Activated naive CD4-positive, alpha-beta T cell treated with anti-CD3 and anti-CD28 coated beads, Interleukin-2, amount 50 U/mL, for 72 hours (primary cell): ENCODE measurements at regions not wholly inside any gene's neighbourhood (a gene's known extent, or its start where the extent isn't known, plus 50 kb on each side); places are given as distances from the start of the nearest gene placed in this dataset.

ENCODE experiments used
- ATAC-seq, 2 donors: fragments of 150-1000 bp; cut with Tn5 transposase; 2 replicates each; pipeline ENCODE4 v1.10.0; 2021; ENCODE audit warnings: mild to moderate bottlenecking in 2 of 2, moderate library complexity in 2 of 2
- DNase-seq, 2 donors: peaks; one replicate each; pipeline ENCODE4 v3.0.0; 2021 to 2022; ENCODE audit warnings: low spot score in 2 of 2
- H3K27ac Mint-ChIP-seq, 2 donors: one replicate each; pipeline ENCODE4 v1.8.0; 2022; ENCODE audit warnings: mild to moderate bottlenecking in 2 of 2, mixed read lengths in 2 of 2
- H3K36me3 Mint-ChIP-seq, 2 donors: one replicate each; pipeline ENCODE4 v1.8.0; 2022; ENCODE audit warnings: mixed read lengths in 2 of 2
- H3K9me3 Mint-ChIP-seq, 2 donors: one replicate each; pipeline ENCODE4 v1.8.0; 2022; ENCODE audit warnings: mixed read lengths in 2 of 2

DNA sequence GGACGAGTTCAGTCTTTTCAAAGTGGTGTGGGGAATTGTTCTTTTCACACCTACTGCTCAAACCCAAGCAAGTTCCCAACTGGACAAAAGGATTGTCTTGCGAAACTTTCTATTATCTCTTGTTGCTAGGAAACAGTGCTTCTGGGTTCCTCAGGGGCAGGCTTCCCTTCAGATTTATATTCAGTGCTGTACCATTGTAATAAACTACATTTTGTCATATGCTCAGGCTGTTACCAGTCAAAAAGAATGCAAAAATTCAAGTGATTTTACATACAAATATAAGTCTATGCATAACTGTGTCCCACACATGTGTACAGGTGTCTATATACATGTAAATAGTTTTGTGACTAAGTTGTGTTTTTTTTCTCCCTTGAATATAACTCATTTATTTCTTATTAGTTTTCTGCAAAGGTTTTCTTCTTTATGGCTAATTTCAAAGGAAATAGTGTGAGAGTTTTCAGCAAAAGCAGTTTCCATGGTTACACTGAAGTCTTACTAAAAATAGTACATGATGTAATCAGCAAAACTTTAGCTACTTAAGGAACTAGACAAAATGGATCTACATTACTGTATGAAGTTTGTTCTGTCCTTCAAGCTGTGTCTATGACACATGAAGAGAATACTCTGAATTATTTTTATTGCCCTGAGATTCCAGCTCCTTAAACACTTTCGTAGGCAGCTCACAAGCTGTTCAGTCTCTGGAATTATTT lies 430.2 kb upstream of the TMPO start:
- DNase-seq = no peak
- Mint-ChIP-seq H3K27ac (no peak overlapping the region), H3K36me3 (no peaks in the 10 kb centered on the region), H3K9me3 (peaks cover 8% of the 10 kb centered on the region in 2 donors)
- no peak for ATAC-seq

DNA sequence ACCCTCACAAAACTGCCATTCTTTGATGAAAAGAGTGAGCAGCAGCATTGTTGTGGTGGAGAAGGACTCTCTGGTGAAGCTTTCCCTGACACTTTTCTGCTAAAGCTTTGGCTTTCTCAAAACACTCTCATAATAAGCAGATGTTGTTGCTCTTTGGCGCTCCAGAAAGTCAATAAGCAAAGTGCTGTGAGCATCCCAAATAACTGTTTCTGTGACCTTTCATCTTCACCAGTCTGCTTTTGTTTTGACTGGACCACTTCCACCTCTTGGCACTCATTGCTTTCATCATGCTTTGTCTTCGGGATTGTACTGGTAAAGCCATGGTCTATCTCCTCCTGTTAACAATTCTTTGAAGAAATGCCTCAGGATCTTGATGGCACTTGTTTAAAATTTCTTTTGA lies 424.7 kb upstream of the TMPO start:
- no peak overlapping the region for H3K27ac Mint-ChIP-seq
- peaks cover 9% of the 10 kb centered on the region in 2 donors for H3K9me3 Mint-ChIP-seq
- ATAC-seq = no peak
- DNase-seq = no peak
- H3K36me3 Mint-ChIP-seq = no peaks in the 10 kb centered on the region

DNA sequence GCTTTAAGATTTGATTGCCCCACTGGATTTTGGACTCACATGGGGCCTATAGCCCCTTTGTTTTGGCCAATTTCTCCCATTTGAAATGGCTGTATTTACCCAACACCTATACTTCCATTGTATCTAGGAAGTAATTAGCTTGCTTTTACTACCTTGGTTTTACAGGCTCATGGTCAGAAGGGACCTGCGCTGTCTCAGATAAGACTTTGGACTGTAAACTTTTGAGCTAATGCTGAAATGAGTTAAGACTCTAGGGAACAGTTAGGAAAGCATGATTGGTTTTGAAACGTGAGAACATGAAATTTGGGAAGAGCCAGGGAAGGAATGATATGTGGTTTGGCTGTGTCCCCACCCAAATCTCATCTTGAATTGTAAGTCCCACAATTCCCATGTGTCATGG lies 419.0 kb upstream of the TMPO start:
- H3K27ac Mint-ChIP-seq = no peak overlapping the region
- ATAC-seq = no peak
- peaks cover 6 to 9% of the 10 kb centered on the region in 2 donors for H3K9me3 Mint-ChIP-seq
- DNase-seq = no peak
- no peaks in the 10 kb centered on the region for H3K36me3 Mint-ChIP-seq

DNA sequence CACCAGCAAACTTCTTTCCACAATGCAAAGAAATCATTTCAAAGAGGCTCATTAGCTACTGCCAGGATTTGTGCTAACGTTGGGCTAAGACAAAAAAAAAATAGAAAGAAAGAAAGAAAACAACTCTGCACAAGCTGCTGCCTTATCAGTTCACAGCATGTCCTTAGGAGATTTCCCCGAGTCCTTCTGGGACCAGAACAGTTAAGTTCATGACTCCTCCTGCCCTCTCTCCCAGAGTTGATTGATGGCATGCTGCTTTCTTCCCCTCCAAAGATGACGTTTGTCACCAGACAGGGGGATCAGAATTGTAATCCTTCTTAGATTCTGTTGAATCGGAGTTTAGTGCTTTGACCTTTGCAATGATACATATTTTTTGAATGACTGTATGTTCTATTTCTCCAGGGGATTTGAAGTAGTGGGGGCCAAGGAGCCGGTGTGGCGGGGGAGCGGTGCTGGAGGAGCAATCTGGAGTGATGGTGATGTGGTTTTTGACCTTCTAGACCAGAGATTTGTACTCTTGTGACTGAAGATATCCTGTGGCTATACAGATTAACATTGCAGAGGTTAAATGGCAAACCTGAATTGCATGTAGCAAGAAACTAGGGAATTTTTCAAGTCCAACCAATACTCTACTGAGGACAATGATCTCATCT lies 409.2 kb upstream of the TMPO start:
- DNase-seq = no peak
- no peaks in the 10 kb centered on the region for H3K36me3 Mint-ChIP-seq
- H3K9me3 Mint-ChIP-seq = no peaks in the 10 kb centered on the region
- H3K27ac Mint-ChIP-seq = no peak overlapping the region
- no peak for ATAC-seq

DNA sequence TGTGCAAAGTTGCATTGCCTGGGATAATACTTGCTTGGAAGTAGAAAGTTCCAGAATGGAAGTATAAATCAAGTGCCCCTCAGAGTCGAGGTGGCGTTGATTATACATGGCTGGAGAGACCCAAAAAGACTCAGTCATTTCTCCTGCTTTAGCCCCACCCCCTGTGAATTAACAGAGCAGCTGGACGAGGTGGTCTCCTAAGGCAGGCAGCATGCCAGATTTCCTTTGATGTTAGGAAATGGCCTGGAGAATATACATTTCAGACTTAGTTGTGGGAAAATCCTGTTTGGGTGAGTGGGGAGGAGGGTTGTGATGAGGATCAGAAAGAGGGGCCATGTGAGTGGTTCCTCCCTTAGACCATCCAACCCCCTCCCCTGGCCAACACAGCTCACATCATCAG lies 406.1 kb upstream of the TMPO start:
- no peaks in the 10 kb centered on the region for H3K36me3 Mint-ChIP-seq
- H3K27ac Mint-ChIP-seq = no peak overlapping the region

DNA sequence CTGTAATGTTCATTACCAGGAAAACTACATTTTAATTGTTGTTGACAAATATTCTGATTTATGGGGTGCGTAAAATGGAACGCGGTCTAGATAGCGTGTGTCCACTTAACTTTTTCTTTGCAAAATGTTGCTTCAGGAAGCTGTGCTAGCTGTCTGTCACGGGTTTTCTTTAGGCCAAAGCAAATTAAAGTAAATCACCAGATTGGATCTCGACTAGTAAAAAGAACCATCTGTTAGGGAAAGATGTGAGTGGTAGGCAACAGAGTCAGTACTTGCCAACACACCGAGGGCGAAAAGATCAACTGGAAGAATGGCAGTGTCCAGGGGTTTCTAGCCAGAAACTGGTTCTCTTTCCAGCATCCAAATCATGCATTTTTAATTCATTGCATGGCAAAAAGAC lies 404.9 kb upstream of the TMPO start:
- DNase-seq = no peak
- H3K36me3 Mint-ChIP-seq = no peaks in the 10 kb centered on the region
- H3K27ac Mint-ChIP-seq = no peak overlapping the region
- ATAC-seq = no peak
- H3K9me3 Mint-ChIP-seq = no peaks in the 10 kb centered on the region

More for the DNA sequence above, 406.1 kb upstream of the TMPO start:
- DNase-seq = no peak
- no peak for ATAC-seq
- H3K9me3 Mint-ChIP-seq = no peaks in the 10 kb centered on the region

DNA sequence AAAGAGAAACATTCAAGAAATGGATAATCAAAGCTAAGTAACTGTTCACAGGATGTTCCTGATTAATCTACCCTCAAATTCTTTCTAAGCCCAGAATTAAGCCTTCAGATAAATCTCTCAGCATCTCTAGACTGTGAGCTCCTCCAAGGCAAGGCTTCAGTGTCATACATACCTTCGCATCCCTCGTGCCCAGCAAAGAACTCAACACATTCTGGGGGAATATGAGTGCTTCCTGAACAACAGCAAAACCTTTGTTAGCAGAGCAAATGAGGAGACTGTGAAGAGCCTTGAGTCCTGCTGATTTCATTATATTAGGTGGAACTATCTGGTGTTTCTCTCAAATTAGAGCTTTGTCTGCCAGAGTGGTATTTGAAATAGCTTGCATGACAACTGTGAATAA lies 401.8 kb upstream of the TMPO start:
- DNase-seq = no peak
- H3K9me3 Mint-ChIP-seq = no peaks in the 10 kb centered on the region
- ATAC-seq = no peak
- no peaks in the 10 kb centered on the region for H3K36me3 Mint-ChIP-seq
- no peak overlapping the region for H3K27ac Mint-ChIP-seq

DNA sequence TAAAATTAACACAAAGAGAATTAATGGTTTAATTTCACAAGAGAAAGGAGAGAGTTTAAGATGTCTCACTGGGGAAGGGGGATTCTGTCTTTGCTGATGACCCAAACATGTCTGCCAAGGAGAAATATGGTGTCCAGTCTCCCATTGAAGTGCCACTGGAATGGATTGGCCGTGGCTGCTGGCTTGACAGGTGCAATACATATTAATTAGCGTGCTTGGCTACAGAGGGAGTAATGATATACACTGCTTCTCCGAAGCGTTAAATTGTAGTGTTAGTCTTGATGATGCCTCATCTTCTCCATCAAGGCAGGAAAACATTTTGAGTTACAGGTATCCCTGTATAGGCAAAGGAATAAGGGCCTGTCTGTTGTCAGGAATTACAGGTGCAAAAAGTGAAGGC lies 393.4 kb upstream of the TMPO start:
- H3K36me3 Mint-ChIP-seq = no peaks in the 10 kb centered on the region
- ATAC-seq (no peak), DNase-seq (no peak)
- H3K9me3 Mint-ChIP-seq = peaks cover 0 to 5% of the 10 kb centered on the region in 2 donors
- no peak overlapping the region for H3K27ac Mint-ChIP-seq

DNA sequence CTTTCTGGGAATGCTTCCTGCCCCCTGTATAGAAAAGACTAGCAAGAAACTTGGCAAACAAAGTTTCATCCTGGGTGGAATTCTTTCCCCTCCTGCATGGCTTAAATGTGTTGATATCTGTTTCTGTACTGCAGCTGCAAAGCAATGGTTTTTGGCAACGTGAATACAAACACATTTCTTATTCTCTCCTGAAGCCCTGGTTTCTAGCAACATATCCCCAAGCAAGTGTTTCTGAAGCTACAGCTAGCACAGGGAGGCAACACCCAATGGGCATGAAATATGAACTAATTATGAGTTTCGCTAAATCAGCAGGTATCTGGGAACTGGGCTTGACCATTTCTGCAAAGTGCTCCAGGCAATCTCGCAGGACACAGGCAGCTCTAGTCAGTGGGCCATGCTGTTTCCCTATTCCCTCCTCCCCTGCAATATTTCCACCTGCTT lies 392.3 kb upstream of the TMPO start:
- ATAC-seq = no peak
- Mint-ChIP-seq H3K9me3 (peaks cover 0 to 5% of the 10 kb centered on the region in 2 donors), H3K36me3 (no peaks in the 10 kb centered on the region), H3K27ac (no peak overlapping the region)
- DNase-seq = no peak

DNA sequence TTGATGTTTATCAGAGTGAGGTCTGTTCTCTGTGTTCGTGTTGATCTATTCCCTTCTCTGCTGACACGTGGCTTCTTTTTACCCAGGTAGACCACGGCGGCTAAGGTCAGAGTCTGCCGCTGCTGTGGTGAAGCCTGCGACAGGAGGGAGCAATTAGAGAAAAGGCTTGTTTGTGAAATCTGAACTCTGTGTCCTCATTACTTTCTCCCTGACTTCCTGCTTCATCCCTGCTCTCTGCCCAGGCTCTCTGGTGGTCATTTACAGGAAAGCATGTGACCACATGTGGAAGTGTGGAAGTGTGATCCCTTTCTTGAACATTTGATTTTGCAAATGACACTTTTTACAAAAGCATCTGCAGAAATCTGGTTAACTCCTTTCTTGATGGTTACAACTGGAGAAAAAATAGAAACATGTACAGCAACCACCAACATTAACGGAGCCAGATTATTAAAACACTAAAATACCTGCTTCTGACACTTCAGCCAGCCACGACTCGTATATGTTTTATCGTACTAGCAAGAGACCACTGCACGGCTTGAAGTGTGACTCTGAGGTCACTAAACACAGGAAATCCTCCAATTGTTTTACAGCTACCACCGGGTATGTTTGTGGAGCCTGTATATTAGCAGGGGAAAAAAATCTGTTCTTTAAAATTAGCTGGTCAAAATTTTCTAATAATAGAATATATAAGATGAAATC lies 388.6 kb upstream of the TMPO start:
- no peak for ATAC-seq
- Mint-ChIP-seq H3K9me3 (peaks cover 0 to 5% of the 10 kb centered on the region in 2 donors), H3K27ac (peak overlapping the region in 1 of 2 donors; percentile 66), H3K36me3 (no peaks in the 10 kb centered on the region)
- DNase-seq = no peak

DNA sequence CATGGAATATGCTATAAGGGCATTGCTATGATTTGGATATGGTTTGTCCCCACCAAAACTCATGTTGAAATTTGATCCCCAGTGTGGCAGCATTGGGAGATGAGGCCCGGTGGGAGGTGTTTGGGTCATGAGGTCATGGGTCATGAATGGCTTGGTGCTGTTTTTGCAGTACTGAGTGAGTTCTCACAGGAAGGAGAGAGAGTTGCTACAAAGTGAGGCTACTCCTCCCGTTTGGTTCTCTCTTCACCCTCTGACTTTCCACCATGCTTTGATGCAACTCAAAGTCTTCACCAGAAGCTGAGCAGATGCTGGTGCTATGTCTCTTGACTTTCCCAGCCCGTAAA lies 388.1 kb upstream of the TMPO start:
- Mint-ChIP-seq H3K36me3 (no peaks in the 10 kb centered on the region), H3K9me3 (peaks cover 0 to 5% of the 10 kb centered on the region in 2 donors), H3K27ac (no peak overlapping the region)
- ATAC-seq = no peak
- no peak for DNase-seq

DNA sequence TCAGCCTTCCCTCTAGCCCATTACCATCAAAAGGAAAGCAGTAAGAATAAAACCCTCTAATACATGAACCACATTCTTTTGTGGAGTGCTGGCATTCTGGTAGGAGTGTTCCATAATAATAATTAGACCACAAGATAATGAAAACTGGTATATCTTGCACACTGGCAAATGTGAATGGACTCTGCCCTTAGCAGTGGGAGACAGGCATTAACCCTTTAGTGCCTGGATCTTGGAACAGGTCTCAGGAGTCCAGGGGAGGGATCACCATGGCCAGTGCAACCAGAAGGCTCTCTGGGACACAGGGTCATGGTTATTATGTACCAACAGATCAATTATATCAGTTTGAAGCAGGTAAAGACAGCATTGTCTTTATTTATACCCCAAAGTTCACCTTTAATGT lies 387.5 kb upstream of the TMPO start:
- ATAC-seq (no peak), DNase-seq (no peak)
- peaks cover 0 to 5% of the 10 kb centered on the region in 2 donors for H3K9me3 Mint-ChIP-seq
- H3K36me3 Mint-ChIP-seq = no peaks in the 10 kb centered on the region
- peak overlapping the region in 1 of 2 donors; percentile 44 for H3K27ac Mint-ChIP-seq

DNA sequence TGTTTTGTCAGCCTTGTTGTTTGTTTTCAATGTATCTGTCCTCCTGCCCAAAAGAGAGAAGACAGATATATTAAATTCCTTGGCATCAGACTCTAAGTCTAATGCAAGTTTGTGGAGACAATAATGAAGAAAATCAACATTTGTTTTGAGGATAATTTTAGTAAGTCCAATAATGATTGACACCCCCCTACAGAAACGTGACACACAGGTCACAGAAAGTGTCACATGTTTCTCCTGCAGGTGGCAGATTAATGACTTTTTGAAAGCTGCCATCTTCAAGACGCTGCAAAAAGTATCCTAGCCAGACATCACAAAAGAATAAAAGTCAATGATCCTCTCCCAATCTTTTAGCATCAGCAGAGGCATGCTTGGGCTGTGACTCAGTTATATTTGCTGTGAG lies 378.8 kb upstream of the TMPO start:
- Mint-ChIP-seq H3K36me3 (no peaks in the 10 kb centered on the region), H3K9me3 (no peaks in the 10 kb centered on the region), H3K27ac (no peak overlapping the region)
- no peak for DNase-seq
- no peak for ATAC-seq

DNA sequence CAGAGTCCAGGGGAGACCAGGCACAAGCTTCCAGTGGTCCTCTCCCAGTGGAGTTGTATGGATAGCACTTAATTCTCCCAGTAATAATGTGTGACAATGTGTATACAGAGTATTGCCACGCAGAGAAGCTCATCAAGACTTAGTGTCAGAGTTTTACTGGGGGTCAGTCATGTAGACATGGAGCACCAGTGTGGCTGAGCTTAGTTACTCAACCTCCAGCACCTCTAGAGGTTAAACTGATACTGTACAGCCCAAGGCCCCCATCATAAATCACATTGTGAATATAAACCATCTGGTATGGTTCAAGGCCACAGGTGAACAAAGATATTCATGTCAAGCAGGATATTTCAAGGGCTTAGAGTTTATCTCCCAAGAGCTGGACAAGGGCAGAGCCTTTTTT lies 378.1 kb upstream of the TMPO start:
- H3K36me3 Mint-ChIP-seq = no peaks in the 10 kb centered on the region
- DNase-seq = no peak
- no peak overlapping the region for H3K27ac Mint-ChIP-seq
- ATAC-seq = no peak
- no peaks in the 10 kb centered on the region for H3K9me3 Mint-ChIP-seq

DNA sequence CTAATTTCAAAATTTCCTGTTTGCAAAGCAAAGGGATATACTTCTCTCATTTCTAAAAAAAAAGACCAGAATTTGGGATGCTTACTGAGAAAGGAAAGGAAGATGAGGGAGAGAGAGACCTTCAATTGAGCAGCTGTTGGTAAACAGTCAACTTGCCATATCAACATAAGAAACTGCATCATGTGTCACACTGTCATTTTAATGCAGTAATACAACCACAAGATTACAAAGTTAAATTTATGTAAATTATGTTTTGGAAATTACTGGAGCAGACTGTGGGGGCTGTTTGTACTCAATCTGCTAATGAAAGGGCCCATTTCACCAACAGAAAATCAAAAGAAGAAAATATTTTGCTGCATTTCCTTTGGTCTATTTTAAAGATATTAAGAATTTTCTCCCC lies 370.4 kb upstream of the TMPO start:
- DNase-seq (no peak), ATAC-seq (no peak)
- H3K9me3 Mint-ChIP-seq = peaks cover 10 to 16% of the 10 kb centered on the region in 2 donors

DNA sequence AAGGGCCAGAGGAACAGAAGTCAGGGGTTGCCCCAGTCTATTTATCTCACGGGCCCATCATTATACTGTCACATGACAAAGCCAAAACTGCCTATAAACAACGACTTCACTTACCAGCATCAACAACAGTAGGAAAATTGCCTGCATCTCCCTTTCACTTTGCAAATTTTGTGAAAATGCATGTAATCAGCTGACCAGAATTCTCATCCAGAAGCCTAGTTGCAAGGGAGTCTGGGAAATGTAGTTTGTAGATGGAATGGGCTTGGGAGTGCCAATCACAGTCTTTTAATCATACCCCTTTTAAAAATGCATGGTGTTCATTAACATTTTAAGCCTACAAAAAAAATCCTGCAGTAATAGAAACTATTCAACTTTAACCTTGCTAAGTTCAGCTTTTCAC lies 369.3 kb upstream of the TMPO start:
- ATAC-seq = no peak
- DNase-seq = no peak
- no peak overlapping the region for H3K27ac Mint-ChIP-seq
- H3K9me3 Mint-ChIP-seq = peaks cover 10 to 16% of the 10 kb centered on the region in 2 donors
- no peaks in the 10 kb centered on the region for H3K36me3 Mint-ChIP-seq

More for the DNA sequence above, 370.4 kb upstream of the TMPO start:
- no peaks in the 10 kb centered on the region for H3K36me3 Mint-ChIP-seq
- H3K27ac Mint-ChIP-seq = no peak overlapping the region

DNA sequence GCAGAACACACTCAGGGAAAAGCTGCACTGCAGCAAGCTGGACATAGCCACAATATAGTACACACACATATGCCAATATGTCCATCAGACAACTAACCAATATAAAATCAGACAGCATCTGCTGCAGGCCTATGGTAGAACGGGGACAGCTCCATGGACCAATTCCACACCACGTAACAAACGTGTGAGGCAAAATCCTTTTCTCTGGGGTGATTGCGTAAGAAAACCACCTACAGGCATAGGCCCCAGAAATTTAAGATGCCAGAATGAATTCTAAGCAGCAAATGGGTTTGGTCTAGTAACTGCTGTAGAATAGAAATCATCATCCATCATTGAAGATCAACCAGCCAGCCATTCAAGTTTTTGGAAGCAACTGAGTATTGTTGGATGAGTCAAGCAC lies 368.9 kb upstream of the TMPO start:
- no peak for ATAC-seq
- H3K27ac Mint-ChIP-seq = no peak overlapping the region

DNA sequence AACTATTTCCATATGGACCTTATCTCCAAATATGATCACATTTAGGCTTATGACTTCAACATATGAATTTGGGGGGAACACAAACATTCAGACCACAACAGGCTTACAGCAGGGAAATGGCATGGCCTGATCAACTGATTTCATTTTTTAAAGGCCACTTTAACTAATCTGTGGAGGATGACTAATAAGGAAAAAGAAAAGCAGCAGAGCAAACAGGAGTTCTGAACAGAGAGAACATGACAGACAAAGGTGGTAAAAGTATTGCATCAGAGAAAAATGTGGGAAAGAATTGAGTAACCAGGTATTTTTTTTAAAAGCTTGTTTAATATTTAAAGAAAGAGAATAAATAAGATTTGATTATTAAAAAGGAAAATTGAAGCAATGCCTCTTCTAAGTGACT lies 366.1 kb upstream of the TMPO start:
- H3K36me3 Mint-ChIP-seq = no peaks in the 10 kb centered on the region
- H3K27ac Mint-ChIP-seq = no peak overlapping the region
- ATAC-seq (peak in 1 of 2 donors; percentile 43), DNase-seq (no peak)
- H3K9me3 Mint-ChIP-seq = peaks cover 6% of the 10 kb centered on the region in 2 donors

More for the DNA sequence above, 368.9 kb upstream of the TMPO start:
- Mint-ChIP-seq H3K9me3 (peaks cover 10 to 16% of the 10 kb centered on the region in 2 donors), H3K36me3 (no peaks in the 10 kb centered on the region)
- no peak for DNase-seq
